Activated CD8-positive, alpha-beta memory T cell treated with anti-CD3 and anti-CD28 coated beads for 48 hours (primary cell): ENCODE measurements at regions not wholly inside any gene's neighbourhood (a gene's known extent, or its start where the extent isn't known, plus 50 kb on each side); places are given as distances from the start of the nearest gene placed in this dataset.
"Not testable (repeated sequence)": the region's sequence is repeated elsewhere in the genome, so short reads cannot be mapped to it uniquely, and the experiment has no call there.

Experiments
- DNase-seq, 3 experiments: peaks; one replicate each; pipeline ENCODE4 v3.0.0-alpha.2; 2020; ENCODE audit warnings: low read depth in 2 of 3, low spot score in 2 of 3

GRCh38 chr4:125582302-125582701 is 267.5 kb downstream of the FAT4 start:
- no peak for DNase-seq

GRCh38 chr4:125590158-125590557 is 275.4 kb downstream of the FAT4 start:
- no peak for DNase-seq

GRCh38 chr4:125591290-125591689 is 276.5 kb downstream of the FAT4 start:
- DNase-seq: no peak

GRCh38 chr4:125594056-125594602 is 279.4 kb downstream of the FAT4 start:
- no peak for DNase-seq

GRCh38 chr4:125605926-125606325 is 291.2 kb downstream of the FAT4 start:
- DNase-seq: not testable (repeated sequence)

- no peak for DNase-seq
These were observed 305.5 kb downstream of the FAT4 start for GRCh38 chr4:125620066-125620860.

- DNase-seq: no peak
These were observed 310.2 kb downstream of the FAT4 start for GRCh38 chr4:125624951-125625350.

- DNase-seq: no peak
These were observed 312.2 kb downstream of the FAT4 start for GRCh38 chr4:125626946-125627345.

GRCh38 chr4:125639182-125639621 is 324.4 kb downstream of the FAT4 start:
- no peak for DNase-seq

GRCh38 chr4:125641611-125642010 is 326.9 kb downstream of the FAT4 start:
- no peak for DNase-seq

- DNase-seq: no peak
These were observed 327.9 kb downstream of the FAT4 start for GRCh38 chr4:125642645-125643044.

GRCh38 chr4:125649452-125649851 is 334.7 kb downstream of the FAT4 start:
- DNase-seq: no peak

- no peak for DNase-seq
These were observed 335.8 kb downstream of the FAT4 start for GRCh38 chr4:125650557-125650956.

GRCh38 chr4:125651707-125652357 is 337.1 kb downstream of the FAT4 start:
- DNase-seq: not testable (repeated sequence)

GRCh38 chr4:125658773-125659172 is 344.0 kb downstream of the FAT4 start:
- DNase-seq: no peak

GRCh38 chr4:125663896-125664767 is 349.4 kb downstream of the FAT4 start:
- no peak for DNase-seq

- DNase-seq: no peak
These were observed 351.9 kb downstream of the FAT4 start for GRCh38 chr4:125666635-125667034.

- no peak for DNase-seq
These were observed 361.4 kb downstream of the FAT4 start for GRCh38 chr4:125676156-125676555.

GRCh38 chr4:125676583-125676982 is 361.8 kb downstream of the FAT4 start:
- DNase-seq: no peak

- no peak for DNase-seq
These were observed 363.0 kb downstream of the FAT4 start for GRCh38 chr4:125677665-125678307.

GRCh38 chr4:125679989-125680388 is 365.2 kb downstream of the FAT4 start:
- no peak for DNase-seq
